Ishikawa (cell line): ENCODE measurements at regions not wholly inside any gene's neighbourhood (a gene's known extent, or its start where the extent isn't known, plus 50 kb on each side); places are given as distances from the start of the nearest gene placed in this dataset.

Source experiments
- CEBPB ChIP-seq: IDR thresholded peaks from 2 replicates; pipeline ENCODE4 v1.6.1; 2012
- CREB1 ChIP-seq: IDR thresholded peaks from 2 replicates; pipeline ENCODE4 v1.6.1; 2012; ENCODE audit warnings: low read depth
- EGR1 ChIP-seq: IDR thresholded peaks from 2 replicates; pipeline ENCODE4 v1.6.1; 2012
- EP300 ChIP-seq: IDR thresholded peaks from 2 replicates; pipeline ENCODE4 v1.6.1; 2012; ENCODE audit warnings: borderline replicate concordance
- FOXM1 ChIP-seq: IDR thresholded peaks from 2 replicates; pipeline ENCODE4 v1.6.1; 2012; ENCODE audit warnings: low read depth, borderline replicate concordance
- MAX ChIP-seq: IDR thresholded peaks from 2 replicates; pipeline ENCODE4 v1.6.1; 2012
- NFIC ChIP-seq: IDR thresholded peaks from 2 replicates; pipeline ENCODE4 v1.6.1; 2012
- RAD21 ChIP-seq: IDR thresholded peaks from 2 replicates; pipeline ENCODE4 v1.6.1; 2012; ENCODE audit warnings: low read depth
- REST ChIP-seq: IDR thresholded peaks from 2 replicates; pipeline ENCODE4 v1.6.1; 2012; ENCODE audit warnings: low read depth, mild to moderate bottlenecking
- TAF1 ChIP-seq: IDR thresholded peaks from 2 replicates; pipeline ENCODE4 v1.6.1; 2012; ENCODE audit warnings: low read depth, mild to moderate bottlenecking
- TCF12 ChIP-seq: IDR thresholded peaks from 2 replicates; pipeline ENCODE4 v1.6.1; 2012; ENCODE audit warnings: low read depth
- TEAD4 ChIP-seq: IDR thresholded peaks from 2 replicates; pipeline ENCODE4 v1.6.1; 2012
- USF1 ChIP-seq: IDR thresholded peaks from 2 replicates; pipeline ENCODE4 v1.6.1; 2012
- YY1 ChIP-seq: IDR thresholded peaks from 2 replicates; pipeline ENCODE4 v1.6.1; 2012; ENCODE audit warnings: low read depth
- ZBTB7A ChIP-seq: IDR thresholded peaks from 2 replicates; pipeline ENCODE4 v1.6.1; 2012; ENCODE audit warnings: low read depth

DNA sequence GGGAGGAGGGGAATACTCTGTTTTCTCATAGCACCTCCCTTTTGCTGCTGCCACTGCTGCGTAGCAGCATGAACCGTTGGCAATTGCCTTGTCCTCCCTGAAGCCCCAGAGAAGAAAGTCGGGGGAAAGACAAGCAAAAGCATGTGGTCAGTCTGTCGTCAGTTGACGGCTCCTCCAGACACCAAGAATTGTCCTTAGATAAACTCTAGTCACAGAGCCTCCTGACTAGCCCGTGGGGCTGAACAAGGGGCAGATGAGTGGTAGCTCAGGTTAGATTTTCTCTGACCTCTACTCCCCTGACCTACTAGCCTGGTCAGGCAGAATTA lies 126.4 kb upstream of the HSD17B12 start:
- TF ChIP-seq CEBPB = no peak
- TF ChIP-seq TEAD4 = no peak
- TF ChIP-seq FOXM1 = no peak
- TF ChIP-seq EGR1 = no peak

GRCh38 chr11:43555186-43555585 lies 125.4 kb upstream of the HSD17B12 start:
- TF ChIP-seq TAF1 = no peak
- no peak for TF ChIP-seq TEAD4
- TF ChIP-seq ZBTB7A = no peak
- TF ChIP-seq CREB1 = no peak
- TF ChIP-seq NFIC = no peak
- TF ChIP-seq REST = no peak
- no peak for TF ChIP-seq FOXM1
- TF ChIP-seq EP300 = no peak
- no peak for TF ChIP-seq EGR1
- TF ChIP-seq USF1 = no peak
- TF ChIP-seq MAX = no peak
- TF ChIP-seq CEBPB = no peak
- no peak for TF ChIP-seq RAD21

- TF ChIP-seq CEBPB (no peak), FOXM1 (no peak)
Observed at GRCh38 chr11:43555816-43556611, 124.5 kb upstream of the HSD17B12 start.

DNA sequence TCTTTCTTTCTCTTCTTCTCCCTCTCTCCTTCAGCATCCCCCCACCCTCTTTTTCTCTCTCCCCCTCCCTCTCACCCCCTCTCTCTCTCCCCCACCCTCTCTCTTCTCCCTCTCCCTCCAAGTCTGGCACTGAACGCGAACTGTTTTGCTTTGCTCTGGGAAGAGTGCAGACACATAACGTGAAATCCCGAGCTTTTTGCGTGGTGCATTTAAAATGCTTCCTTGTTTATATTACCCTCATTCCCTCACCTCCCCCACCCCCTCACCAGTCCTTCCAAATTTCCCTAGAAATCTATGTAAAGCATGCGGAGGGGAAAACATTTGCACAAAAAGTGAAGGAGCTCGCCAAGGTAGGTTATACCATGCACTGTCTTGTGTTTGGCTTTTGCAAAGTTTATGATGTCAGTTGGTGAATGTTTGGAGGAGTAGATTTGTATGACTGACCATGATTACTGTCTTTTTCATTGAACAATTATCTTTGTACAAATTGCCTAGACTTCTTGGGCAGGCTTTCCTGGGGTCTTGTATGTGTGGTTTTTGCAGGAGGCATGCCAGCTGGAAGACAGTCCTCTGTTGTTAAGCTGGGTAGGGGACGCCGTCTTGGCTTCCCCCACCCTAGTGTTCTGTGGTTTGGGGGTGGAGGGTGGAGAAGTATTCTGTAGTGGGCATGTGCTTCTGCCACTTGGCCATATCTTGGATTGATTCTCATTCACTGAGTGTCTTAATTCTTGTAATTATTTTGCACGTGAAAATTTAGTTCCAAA lies 123.7 kb upstream of the HSD17B12 start:
- TF ChIP-seq TEAD4 = no peak
- no peak for TF ChIP-seq ZBTB7A
- TF ChIP-seq YY1 = no peak
- TF ChIP-seq TCF12 = no peak
- no peak for TF ChIP-seq EGR1
- TF ChIP-seq EP300 = no peak
- no peak for TF ChIP-seq MAX
- no peak for TF ChIP-seq CREB1
- TF ChIP-seq REST = no peak
- no peak for TF ChIP-seq NFIC
- no peak for TF ChIP-seq FOXM1
- TF ChIP-seq RAD21 = no peak

DNA sequence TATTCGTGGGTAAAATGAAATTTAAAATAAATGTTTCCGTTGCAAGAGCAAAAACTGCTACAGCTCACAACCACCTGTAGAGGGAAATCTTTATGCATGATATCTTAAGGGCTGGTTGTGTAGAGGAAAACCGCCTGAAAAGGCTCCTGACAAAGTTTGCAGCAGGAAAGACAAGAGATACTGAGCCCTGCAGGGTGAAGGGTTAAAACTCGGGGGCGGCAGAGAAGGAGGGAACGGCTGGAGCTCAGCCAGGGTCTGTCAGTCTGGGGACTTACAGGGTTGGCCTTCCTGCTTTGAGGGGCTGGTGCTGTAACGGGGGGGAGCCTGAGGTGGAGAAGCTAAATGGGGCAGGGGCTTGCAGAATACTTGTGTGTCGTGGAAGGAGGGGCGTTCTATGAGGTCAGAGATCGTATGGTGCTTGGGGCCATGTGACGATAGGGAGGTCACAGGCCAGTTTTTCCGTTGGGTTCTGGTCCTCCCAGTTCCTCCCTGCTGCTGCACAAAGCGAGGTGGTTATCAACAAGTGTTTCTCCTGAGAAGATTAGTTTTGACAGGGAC lies 122.9 kb upstream of the HSD17B12 start:
- no peak for TF ChIP-seq CREB1
- TF ChIP-seq USF1 = no peak
- TF ChIP-seq FOXM1 = no peak
- no peak for TF ChIP-seq REST
- no peak for TF ChIP-seq ZBTB7A
